ENCODE measurements at regions not wholly inside any gene's neighbourhood (a gene's known extent, or its start where the extent isn't known, plus 50 kb on each side); places are given as distances from the start of the nearest gene placed in this dataset.
"Not testable (repeated sequence)": the region's sequence is repeated elsewhere in the genome, so short reads cannot be mapped to it uniquely, and the experiment has no call there.

DNA sequence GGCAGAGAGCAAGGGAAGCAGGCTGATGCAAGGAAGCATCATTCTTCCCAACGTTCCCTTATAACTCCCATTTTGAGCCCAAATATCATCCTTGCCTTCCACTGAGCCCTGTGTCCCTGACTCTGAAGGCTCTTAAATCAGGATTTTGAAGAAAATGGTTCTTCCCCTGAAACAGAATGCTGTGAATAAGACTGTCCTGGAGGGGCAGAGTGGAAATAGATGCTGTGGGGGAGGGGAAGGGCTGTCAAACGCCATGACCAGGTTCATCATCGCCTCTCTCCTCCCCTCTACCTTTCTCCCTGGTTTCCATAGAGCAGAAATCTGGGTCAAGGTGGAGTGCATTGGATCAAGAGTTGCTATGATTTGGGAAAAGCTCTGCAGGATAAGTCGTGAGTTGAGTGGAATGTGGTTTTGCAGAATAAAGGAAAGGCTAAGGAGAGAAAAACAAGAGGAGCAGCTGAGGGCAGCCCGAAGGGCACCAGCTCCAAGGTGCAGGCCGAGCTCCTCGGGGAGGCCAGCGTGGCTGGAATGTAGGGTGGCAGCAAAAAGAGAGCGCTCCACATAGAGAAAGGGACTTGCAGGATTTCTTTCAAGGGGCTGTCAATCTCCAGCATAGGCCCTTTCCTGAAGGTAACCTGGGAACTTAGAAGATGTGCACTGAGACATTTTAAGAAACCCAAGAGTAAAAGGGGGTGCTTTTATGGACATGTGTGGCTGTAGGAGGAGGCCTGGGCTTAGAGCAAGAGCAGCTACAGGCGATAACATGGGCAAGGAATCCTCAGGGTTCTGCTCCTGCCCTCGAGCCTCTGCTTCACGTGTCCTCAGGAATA is 120.8 kb upstream of the CDYL start:
- DNase-seq = no peak

DNA sequence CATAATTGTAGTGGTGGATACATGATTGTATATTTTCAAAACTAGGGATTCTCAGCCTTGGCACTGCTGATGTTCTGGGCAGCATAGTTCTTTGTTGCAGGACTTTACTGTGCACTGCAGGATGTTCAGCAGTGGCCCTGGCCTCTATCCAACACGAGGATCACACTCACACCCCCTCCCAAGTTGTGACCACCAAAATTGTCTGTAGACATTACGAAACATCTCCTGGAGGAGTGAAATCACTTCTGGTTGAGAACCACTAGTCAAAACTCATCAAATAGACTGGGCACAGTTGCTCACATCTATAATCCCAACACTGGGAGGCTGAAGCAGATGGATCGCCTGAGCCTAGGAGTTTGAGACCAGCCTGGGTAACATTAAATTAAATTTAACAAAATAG is 123.1 kb upstream of the CDYL start:
- no peak for DNase-seq

DNA sequence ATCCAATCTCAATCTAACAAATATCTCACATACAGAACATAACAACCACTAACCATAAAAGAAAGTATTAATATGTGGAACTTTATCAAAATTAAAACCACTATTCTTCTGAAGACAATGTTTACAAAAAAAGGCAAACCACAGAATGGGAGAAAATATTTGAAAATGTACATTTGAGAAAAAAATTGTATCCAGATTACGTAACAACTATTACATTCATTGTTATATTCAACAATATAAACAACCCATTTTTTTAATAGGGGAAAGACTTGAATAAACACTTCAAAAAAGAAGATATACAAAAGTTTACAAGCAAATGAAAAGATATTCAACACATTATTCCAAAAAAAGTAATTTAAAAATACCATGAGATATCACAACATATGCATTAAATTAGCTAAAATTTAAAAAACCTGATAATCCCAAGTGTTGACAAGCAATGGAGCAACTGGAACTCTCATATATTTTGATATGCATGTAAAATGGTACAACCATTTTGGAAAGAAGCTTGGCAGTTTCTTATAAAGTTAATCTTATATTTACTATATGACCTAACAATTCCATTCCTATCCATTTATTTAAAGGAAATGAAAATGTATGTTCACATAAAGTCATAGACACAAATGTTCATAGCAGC is 124.3 kb upstream of the CDYL start:
- no peak for DNase-seq

DNA sequence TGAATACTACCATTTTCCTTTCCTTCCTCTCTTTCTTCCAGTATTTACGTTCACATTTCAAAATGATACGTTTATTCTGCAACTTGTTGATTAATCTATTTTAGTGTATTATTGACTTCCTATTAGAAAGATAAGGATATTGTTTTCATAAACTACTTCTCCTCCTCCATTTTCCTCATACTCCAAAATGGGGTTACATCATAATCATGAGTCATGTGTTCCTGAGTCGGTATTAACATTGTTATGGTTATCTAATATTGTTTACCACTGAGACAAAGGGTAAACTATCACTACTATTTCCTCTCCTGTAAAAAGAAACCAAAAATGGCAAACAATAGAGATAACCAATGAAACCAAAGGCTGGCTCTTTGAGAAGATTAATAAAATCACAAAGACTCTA is 126.5 kb upstream of the CDYL start:
- DNase-seq = no peak

DNA sequence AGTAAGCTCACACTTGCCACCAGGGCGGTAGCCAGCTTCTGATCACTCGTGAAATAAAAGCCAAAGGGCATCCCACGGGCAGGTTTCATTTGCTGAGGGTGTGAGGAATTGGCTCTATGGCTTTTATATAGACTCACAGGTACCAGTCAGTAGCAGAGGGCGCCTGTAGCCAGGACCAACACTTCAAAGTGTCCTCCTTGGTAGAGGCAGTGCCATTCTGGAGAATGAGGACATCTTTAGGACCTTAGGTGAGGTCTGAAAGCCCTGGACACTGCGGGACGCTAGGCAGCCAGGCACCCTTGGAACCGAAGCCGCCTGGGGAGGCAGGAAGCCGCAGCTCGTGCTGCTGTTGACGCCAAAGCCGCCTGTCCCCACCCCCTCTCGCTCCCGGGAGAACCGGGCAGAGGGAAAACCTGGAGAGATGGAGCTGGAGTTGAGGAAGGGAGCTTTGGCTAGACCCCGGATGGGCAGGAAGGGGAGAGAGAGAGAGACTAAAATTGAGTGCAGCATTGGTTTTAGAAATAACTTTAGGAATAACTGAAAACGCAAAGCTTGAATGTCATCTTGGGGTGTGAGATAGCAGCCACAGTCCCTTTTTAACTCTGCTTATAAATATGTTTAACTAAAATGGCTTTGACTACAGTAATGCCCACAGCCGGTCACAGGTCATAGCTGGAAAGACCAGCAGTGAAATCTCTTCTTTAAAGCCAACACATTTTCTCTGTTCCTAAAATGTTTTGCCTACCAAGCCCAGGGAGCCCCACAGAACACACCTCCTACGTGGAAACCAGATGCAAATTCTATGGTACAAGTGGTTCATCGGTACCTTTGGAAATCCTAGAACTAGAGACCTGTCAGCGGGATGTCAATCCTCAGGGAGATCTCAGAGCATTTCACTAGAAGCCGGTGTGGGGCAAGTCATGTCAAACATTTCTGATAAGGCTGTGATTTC is 128.5 kb upstream of the CDYL start:
- DNase-seq = no peak

DNA sequence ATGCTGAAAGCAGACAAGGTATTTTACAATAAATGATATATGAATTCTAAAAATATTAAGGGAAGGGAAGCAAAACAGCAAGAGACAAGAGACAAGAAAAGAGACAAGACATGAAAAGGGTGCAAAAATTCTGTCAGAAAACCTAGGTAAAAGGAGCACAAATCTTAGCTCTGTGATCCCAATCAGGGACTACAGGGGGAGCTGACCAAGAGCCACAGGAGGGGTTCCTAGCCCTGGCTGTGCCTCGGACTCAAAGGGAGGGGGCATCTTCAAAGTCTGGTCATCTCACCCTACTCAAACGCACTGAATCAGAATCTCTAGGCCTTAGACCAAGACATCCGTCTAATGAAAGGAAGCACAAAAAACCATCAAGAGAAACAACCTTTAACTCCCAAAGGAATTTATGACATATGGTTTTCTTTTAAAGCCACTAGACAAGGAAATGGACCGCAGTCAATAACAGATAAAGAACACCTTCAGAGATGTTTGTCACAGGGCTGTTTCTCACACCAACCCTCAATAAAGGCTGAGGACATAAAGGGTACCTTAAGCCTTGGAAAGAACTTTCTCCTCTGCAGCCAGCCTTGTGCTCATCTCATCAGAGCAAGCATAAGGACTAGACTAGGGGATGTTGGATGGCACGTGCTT is 130.4 kb upstream of the CDYL start:
- DNase-seq = no peak

DNA sequence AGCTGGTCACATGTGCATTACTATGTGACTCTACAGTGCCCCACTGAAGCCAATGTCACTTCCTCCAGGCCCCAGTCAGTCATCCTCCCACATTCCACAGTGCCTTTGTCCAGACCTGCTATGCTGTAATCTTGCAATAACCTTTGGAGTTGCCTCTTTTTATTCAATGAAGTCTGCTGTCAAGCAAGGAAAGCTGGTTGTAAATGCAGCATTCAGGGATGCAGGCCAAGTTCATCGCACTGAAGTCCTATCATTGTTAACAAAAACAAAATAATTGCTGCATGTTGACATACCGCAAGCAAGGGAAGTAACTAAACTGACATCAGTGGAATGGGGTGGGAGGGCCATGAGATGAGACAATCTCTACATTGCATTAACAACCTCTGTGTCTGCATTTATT is 131.2 kb upstream of the CDYL start:
- no peak for DNase-seq

DNA sequence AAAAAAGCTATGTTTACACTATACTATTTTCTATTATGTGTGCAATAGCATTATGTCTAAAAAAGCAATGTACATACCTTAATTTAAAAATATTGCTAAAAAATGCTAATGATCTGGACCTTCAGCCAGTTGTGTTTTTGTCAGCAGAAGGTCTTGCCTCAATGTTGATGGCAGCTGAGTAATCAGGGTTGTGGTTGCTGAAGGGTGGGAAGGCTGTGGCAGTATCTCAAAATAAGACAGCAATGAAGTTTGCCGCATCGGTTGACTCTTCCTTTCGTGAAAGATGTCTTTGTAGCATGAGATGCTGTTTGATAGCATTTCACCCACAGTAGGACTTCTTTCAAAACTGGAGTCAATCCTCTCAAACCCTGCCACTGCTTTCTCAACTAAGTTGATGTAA is 134.7 kb upstream of the CDYL start:
- no peak for DNase-seq

DNA sequence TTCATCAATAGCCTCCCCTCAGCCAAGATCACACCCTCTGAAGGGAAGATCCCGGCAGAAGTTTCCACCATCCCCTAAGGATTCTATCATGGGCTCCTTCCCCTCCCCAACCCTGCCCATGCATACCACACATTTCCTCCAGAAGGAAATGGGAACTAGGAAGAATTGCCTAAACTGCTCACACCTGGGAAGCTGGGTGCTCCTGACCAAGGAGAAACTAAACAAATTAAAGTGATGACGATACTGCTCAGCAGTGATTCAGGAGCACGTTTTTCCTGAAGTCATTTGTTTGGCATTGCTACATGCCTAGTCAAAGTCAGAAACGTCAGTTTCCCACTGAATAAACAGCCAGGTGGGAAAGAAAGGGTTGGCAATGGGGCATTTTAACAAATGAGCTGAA is 136.1 kb upstream of the CDYL start:
- no peak for DNase-seq

DNA sequence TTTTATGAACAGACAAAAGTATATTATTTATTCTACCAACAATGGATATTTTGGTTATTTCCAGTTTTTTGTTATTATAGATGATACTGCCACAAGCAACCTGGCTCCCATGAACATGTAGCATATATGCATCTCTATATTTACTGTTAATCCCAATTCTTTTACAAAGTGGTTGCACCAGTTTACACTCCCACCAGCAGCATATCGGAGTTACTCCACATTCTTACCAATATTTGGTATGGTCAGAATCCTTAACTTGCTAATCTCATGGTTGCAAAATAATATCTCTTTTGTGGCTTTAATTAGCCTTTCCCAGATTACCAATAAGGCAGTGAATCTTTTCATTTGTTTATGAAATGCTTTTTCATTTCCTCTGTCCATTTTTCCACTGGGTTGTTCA is 137.6 kb upstream of the CDYL start:
- no peak for DNase-seq

DNA sequence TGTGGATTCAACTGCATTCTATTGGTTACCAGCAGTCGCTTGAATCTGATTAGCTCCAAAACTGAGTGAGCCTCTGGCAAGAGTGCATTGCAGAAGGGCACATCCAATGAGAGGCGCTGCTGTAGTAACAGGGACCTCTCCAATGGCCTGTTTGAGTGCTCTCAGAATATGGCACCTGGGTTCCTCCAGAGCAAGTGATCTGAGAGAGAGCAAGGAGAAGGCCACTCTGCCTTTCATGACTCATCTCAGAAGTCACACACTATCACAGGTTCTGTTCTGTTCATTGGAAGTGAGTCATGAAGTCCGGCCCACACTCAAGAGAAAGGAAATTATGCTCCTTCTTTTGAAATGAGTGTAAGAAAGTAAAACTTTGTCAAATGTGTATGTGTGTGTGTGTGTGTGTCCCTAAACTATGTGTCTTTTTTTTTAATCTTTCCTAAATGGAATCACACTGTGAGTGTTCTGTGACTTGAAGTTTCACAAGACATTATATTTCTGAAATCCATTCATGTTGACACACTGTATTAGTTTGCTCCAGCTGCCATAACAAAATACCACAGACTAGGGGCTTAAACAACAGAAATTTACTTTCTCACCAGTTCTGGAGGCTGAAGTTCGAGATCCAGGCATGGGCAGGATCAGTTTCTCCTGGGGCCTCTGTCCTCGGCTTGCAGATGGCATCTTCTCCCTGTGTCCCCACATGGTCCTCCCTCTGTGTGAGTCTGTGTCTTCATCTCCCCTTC is 138.3 kb upstream of the CDYL start:
- peak in 1 of 5 donors; percentile 74 for DNase-seq

DNA sequence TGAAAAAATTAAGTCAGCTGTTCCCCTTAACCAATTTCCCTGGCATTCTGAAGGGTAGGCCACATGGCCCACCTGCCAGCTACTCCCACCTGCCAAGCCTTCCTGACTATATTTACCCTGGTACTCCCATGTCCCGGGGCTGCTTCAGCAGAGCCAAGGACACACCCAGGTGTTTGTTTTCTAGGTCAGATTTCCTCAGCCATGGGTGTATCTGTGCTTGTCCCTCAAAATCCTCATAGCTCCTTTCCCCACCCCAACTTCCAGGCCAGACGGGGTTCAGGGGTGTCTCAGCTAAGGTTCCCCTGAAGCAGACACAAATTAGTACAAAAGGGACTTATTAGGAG is 139.4 kb upstream of the CDYL start:
- no peak for DNase-seq

DNA sequence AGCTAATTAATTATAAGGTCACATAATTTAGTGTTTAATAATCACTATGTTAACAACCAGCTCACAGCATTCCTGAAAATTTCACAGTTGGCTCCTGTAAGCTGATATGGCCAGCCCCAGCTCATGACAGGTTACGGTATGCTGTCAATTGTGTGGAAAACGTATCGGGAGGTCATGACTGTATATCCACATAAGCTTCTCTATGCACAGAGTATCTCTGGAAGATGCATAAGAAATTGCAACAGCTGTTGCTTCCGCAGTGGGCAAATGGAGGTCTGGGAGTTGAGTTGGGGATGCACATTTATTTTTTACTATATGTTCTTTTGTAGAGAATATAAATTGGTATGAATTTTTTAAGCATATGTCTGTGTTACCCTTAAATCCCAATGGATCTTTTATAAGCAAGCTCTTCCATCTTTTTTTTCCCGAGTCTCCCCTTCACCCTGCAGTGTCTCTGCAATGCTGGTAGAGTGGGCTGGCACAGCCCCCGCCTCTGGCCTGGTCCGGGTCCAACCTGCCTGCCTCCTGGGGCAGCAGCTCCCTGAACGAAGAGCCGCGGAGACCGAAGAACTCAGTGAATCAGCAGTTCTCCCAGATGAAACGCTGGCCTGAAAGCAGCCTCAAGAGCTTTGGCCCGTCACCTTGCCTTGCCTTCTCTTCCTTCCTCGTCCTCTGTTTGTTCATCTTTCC is 139.9 kb upstream of the CDYL start:
- DNase-seq = no peak

DNA sequence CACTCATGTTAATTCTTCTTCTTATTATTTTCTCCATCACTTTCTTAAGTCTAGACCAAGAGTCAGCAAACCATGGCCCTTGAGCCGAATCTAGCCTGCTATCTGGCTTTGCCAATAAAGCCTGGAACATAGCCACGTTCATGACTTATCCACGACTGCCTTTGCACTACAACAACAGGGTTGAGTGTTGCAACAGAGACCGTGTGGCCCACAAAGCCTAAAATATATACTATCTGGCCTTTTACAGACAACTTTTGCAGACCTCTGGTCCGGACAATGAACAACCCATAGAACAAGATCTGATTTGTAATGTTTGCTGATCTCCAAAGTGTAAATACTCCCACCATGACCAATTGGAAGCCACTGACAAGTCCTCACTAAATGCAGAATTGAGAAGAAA is 140.5 kb upstream of the CDYL start:
- DNase-seq = no peak

DNA sequence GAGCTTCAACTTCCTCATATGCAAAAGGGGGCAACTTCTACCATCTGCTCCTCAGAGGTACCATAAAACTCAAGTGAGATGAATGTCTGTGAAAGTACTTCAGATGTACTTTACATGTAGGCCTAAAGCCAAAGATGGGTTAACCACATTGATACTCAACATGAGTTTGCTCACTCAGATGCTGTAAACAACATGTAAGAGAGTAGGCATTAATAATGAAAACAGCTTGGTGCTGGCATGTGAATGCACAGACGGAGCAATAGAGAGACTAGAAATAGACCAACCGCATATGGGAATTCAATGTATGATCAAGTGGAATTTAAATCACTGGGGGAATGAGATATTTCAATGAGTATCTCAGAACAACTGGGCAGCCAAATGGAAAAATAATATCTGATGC is 143.8 kb upstream of the CDYL start:
- no peak for DNase-seq

DNA sequence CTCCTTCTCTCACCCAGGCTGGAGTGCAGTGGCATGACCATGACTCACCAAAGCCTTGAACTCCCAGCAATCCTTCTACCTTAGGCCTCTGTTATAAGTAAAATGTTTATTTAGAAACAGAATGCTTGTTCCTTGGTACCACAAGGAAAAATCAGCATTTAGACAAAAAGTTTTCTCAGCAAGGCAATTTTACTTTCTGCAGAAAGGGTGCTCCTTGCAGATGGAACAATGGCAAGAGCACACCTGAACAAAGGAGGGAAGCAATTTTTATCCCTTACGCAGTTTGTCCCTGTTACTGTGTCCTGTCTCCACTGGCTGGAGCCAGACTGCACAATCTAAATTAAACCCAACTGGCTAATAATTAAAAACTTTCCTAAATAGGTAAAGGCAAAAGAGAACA is 146.4 kb upstream of the CDYL start:
- not testable (repeated sequence) for DNase-seq

DNA sequence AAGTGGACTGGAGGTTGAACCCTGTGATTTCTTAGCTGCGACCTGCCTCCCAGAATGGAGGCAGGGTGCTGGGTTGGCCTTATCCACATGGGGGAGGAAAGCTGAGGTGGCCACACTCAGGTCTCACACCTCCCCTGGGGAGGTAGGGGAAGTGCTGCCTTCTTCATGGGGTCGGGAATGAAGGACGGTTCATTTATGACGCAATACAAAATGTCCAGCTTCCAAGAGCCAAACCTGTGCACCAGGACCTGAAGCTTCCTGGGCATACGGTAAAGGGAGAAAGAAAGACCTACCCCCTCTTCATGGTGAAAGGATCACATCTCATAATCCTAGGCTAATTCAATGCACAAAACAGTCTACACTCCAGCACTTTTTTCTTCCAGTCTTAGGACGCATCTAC is 150.6 kb upstream of the CDYL start:
- DNase-seq = no peak

DNA sequence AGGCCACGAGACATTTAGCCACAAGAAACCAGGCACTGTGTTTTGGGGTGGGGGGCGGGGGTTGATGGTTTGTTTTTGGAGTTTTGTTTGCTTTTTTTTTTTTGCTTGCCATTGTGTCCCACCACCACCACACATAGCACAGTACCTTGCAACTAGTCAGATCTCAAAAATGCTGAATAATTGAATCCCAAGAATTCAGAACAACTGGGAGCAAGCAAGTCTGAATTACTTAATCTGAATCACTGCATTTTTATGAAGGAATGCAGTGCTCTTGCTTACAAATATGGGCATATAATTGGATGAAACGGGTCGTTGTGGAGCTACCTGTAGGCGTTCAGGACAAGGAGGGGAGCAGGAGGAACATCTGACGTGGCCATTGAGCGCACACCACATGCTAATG is 151.5 kb upstream of the CDYL start:
- no peak for DNase-seq

DNA sequence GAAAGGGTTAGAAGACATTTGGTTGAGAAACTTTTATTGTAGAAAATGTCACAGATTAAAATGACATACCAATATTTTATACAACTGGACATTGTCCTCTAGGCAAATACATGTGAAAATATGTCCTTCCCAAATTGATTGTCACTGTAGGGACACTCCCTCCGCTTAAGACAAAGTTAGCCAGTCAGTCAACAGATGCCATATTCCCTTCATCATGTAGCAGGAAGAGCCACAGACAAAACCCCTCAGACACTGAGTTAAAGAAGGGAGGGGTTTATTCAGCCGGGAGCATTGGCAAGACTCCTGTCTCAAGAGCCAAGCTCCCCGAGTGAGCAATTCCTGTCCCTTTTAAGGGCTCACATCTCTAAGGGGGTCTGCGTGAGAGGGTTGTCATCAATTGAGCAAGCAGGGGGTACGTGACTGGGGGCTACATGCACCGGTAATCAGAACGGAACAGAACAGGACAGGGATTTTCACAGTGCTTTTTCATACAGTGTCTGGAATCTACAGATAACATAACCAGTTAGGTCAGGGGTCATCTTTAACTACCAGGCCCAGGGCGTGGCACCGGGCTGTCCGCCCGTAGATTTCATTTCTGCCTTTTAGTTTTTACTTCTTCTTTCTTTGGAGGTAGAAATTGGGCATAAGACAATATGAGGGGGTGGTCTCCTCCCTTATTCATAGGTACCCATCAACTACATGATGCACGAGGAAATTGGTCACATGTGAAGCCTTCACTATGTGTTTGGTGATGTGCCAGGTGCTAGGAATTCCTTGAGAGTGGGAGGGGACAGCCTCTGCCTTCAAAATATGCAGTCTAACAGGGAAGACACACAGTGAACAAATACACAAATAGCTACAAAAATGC is 155.7 kb upstream of the CDYL start:
- no peak for DNase-seq

DNA sequence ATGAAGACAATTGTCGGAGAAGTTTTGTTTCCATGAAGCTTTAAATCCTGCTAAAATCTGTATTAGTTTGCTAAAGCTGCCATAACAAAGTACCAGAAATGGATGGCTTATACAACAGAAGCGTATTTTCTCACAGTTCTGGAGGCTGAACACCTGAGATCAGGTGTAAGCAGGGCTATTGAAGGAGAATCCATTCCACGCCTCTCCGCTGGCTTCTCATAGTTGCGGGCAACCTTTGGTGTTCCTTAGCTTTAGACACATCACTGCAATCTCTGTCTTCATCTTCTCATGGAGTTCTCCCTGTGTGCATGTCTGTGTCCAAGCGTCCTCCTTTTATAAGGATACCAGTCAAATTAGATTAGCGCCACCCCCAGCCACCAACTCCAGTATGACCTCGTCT is 159.9 kb upstream of the CDYL start:
- no peak for DNase-seq

DNA sequence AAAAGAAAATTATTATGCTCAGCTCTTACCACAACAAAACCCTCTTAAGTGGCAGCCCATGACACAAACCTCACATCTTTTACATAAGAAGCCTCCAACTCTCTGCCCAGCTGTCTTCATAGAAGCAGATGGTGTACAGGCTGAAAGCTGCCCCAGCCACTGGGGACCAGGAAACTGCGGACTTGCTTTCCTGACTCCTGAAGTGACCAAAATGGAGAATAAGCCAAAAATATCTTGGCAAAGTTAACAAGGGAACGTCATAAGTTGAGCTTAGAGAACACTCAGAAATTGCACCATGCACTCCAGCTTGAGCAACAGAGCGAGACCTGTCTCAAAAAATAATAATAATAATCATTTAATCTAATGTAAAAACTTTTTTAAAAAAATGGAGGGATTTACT is 160.3 kb upstream of the CDYL start:
- no peak for DNase-seq

Data from T-helper 1 cell (primary cell).